ENCODE measurements at regions not wholly inside any gene's neighbourhood (a gene's known extent, or its start where the extent isn't known, plus 50 kb on each side); places are given as distances from the start of the nearest gene placed in this dataset.

DNA sequence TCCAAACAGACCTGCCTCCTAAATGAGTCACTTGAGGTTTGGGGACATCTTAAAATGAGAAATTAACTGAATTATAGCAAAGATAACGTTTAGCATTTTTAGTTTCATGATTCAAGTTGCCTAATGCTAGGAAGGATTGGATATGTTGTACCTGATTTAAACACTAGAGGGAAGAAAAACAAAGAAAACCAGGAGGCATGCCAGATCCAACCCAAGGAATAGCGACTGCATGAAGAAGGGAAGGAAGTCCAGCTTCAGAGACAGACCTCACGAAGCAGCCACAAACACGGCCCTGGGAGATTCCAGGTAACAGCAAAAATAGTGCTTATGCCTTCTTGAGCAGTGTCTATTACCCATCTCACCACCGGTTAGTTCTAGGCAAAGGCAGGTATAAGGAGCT lies 499.9 kb upstream of the SPHKAP start:
- peak; percentile 54 for TF ChIP-seq CTCF (IDR thresholded peaks at IDR 0.05; ENCODE audit: unreplicated experiment)
- Mint-ChIP-seq H3K36me3 (ENCODE audit: insufficient read depth) (no peaks in the 10 kb centered on the region), H3K4me1 (ENCODE audit: low read depth) (no peaks in the 10 kb centered on the region), H3K27ac (no peak overlapping the region), H3K27me3 (peaks cover 12% of the 10 kb centered on the region), H3K4me3 (ENCODE audit: low read depth) (no peak overlapping the region), H3K9me3 (ENCODE audit: low read depth) (no peaks in the 10 kb centered on the region)
- DNase-seq (ENCODE audit: low spot score, unreplicated experiment) = no peak

DNA sequence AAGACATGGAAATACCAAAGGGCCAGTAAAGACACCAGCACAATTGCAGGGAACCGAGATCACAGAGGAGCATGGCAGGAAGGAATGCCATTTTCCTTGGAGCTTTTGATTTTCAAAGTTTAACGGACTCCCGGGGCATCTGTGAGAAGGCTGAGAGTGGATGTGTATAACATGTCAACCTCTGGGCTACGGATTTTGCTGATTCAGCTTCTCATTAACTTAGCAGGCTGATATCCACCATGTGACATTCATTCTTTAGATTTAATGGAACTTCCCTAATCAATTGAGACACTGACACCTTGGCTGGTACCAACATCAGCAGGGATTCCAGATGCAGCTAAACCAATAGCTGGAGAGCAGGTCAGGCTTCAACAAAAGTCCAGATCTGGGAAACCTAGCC lies 496.6 kb upstream of the SPHKAP start:
- Mint-ChIP-seq H3K36me3 (ENCODE audit: insufficient read depth) (no peaks in the 10 kb centered on the region), H3K27ac (no peak overlapping the region), H3K27me3 (peaks cover 8% of the 10 kb centered on the region), H3K4me3 (ENCODE audit: low read depth) (no peak overlapping the region), H3K4me1 (ENCODE audit: low read depth) (no peaks in the 10 kb centered on the region), H3K9me3 (ENCODE audit: low read depth) (no peaks in the 10 kb centered on the region)
- TF ChIP-seq CTCF (IDR thresholded peaks at IDR 0.05; ENCODE audit: unreplicated experiment) = no peak
- DNase-seq (ENCODE audit: low spot score, unreplicated experiment) = no peak

DNA sequence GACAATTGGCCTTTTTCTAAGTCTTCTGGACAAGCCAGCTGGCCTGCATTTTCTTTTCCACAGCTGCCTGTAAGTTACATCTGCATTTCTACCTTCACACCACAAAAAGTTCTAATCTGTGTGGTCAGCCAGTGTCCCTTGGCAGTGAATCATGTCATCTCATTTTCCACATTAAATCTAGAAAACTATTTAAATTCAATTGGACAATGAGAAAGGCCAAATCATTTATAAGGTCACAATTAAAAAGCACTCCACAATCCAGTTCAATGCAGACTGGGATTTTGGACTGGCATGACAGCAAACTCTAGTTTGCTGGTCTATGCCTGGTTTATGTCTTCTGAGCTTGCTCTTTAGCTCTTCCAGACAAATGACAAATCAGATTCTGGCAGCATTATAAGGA lies 494.2 kb upstream of the SPHKAP start:
- DNase-seq (ENCODE audit: low spot score, unreplicated experiment) = no peak
- TF ChIP-seq CTCF (IDR thresholded peaks at IDR 0.05; ENCODE audit: unreplicated experiment) = no peak
- no peaks in the 10 kb centered on the region for H3K9me3 Mint-ChIP-seq (ENCODE audit: low read depth)
- H3K27ac Mint-ChIP-seq = no peak overlapping the region
- no peaks in the 10 kb centered on the region for H3K36me3 Mint-ChIP-seq (ENCODE audit: insufficient read depth)
- no peak overlapping the region for H3K4me3 Mint-ChIP-seq (ENCODE audit: low read depth)
- H3K27me3 Mint-ChIP-seq = no peaks in the 10 kb centered on the region
- no peaks in the 10 kb centered on the region for H3K4me1 Mint-ChIP-seq (ENCODE audit: low read depth)

GRCh38 chr2:228675091-228675490 lies 493.6 kb upstream of the SPHKAP start:
- TF ChIP-seq CTCF (IDR thresholded peaks at IDR 0.05; ENCODE audit: unreplicated experiment) = no peak
- no peak overlapping the region for H3K4me3 Mint-ChIP-seq (ENCODE audit: low read depth)
- H3K4me1 Mint-ChIP-seq (ENCODE audit: low read depth) = no peaks in the 10 kb centered on the region
- H3K27me3 Mint-ChIP-seq = no peaks in the 10 kb centered on the region
- DNase-seq (ENCODE audit: low spot score, unreplicated experiment) = no peak
- no peaks in the 10 kb centered on the region for H3K36me3 Mint-ChIP-seq (ENCODE audit: insufficient read depth)
- H3K9me3 Mint-ChIP-seq (ENCODE audit: low read depth) = no peaks in the 10 kb centered on the region
- H3K27ac Mint-ChIP-seq = no peak overlapping the region

DNA sequence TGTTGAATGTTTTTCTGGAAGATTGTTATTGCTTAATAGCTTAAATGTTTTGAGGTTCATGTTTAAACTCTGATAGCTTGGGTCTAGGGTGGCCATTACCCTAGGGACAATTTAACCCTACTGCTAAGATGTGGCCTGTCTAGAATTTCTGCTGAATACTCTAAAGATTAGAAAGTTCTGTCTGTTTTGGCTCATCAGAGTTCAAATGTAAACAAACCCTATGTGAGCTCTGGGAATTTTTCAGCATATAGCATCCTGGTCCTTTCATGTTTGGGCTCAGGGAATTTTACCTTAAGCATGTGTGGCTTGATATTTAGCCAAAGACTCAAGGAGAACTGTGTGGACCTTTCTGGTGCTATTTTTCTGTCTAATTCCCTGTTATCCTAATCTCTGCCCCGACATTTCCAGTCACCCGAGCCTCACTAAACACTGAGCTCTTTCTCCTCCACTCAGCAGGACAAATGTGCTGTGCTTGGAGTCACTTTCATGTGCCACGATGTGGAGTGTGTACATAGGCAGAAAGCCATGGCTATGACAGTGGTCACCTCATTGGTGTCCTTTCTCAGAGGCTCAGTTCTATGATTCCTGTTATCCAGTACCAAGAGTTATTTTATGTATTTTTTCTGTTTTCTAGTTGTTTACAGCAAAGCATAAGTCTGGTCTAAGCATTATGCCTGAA lies 492.5 kb upstream of the SPHKAP start:
- no peak for TF ChIP-seq CTCF (IDR thresholded peaks at IDR 0.05; ENCODE audit: unreplicated experiment)
- Mint-ChIP-seq H3K27me3 (no peaks in the 10 kb centered on the region), H3K4me1 (ENCODE audit: low read depth) (no peaks in the 10 kb centered on the region), H3K4me3 (ENCODE audit: low read depth) (no peak overlapping the region), H3K27ac (no peak overlapping the region), H3K36me3 (ENCODE audit: insufficient read depth) (no peaks in the 10 kb centered on the region), H3K9me3 (ENCODE audit: low read depth) (no peaks in the 10 kb centered on the region)
- no peak for DNase-seq (ENCODE audit: low spot score, unreplicated experiment)

All from progenitor cell of endocrine pancreas (in vitro differentiated cells).